ENCODE measurements at regions not wholly inside any gene's neighbourhood (a gene's known extent, or its start where the extent isn't known, plus 50 kb on each side); places are given as distances from the start of the nearest gene placed in this dataset.

DNA sequence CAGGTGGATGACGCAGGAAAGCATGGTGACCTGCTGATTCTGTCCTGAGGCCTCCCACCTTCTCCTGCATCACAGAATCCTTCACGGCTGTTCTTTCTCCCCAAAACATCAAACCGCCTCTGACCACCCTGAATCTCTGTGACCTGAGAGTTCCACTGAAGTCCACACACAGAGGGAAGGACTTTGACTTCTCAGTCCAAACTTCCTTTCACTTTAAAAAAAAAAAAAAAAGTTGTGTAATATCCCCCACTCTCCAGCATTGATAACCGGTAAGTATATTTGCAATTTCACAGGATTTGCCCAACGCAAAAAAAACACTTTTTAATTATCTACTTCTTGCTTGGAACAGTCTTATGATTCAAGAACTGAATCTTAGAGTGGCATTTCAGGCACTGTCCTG, 259.5 kb upstream of the IRS2 start:
- H2BK12ac ChIP-seq (ENCODE audit: low read depth, low read length): no peak overlapping the region
- H3K56ac ChIP-seq (replicated peaks; ENCODE audit: insufficient read length, low read depth, low read length): no peak overlapping the region
- no peak overlapping the region for H3K18ac ChIP-seq (ENCODE audit: extremely low read depth, low read length)
- no peak overlapping the region for H3K4me3 ChIP-seq (ENCODE audit: extremely low read depth in 1 of 4, insufficient read depth in 2 of 4, low read depth in 3 of 4, low read length in 4 of 4)
- no peaks in the 10 kb centered on the region for H3K9me3 ChIP-seq (ENCODE audit: insufficient read depth in 2 of 2, low read depth in 1 of 2, low read length in 1 of 2)
- H3K36me3 ChIP-seq (ENCODE audit: control insufficient read depth in 2 of 4, insufficient read depth in 4 of 4, low read length in 3 of 4): no peaks in the 10 kb centered on the region; a peak in 1 of 8 replicates
- peaks cover 0 to 8% (median 6%) of the 10 kb centered on the region in 4 experiments; a peak in 4 of 7 replicates for H3K4me1 ChIP-seq (replicated peaks in 1 of 4; ENCODE audit: control insufficient read depth in 3 of 4, insufficient read depth in 4 of 4, low read length in 3 of 4)
- H2BK20ac ChIP-seq (ENCODE audit: low read length): no peak overlapping the region
- no peak overlapping the region for H2AFZ ChIP-seq (ENCODE audit: low read length)
- FAIRE-seq: no peak
- 89% methylated on average over 5 of the region's 5 CpGs; no CpG with 5 or more reads in 1 of the 2 experiments for WGBS, 2 experiments (ENCODE audit: extremely low coverage in 1 of 2, insufficient coverage in 1 of 2, insufficient read length in 1 of 2, insufficient replicate concordance in 2 of 2, low coverage in 1 of 2, low lambda C conversion rate in 2 of 2, missing lambda C conversion rate in 1 of 2)
- CTCF ChIA-PET (ENCODE audit: partially characterized antibody): no interaction called here
- DNase-seq (ENCODE audit: low read depth in 1 of 2, low spot score in 2 of 2): no peak
- H3K4ac ChIP-seq (replicated peaks; ENCODE audit: insufficient read length, low read depth, low read length): no peak overlapping the region
- POLR2A ChIA-PET (ENCODE audit: partially characterized antibody): no interaction called here
- no peak overlapping the region for H3K14ac ChIP-seq (ENCODE audit: insufficient read length)
- no peak overlapping the region for H4K91ac ChIP-seq (replicated peaks; ENCODE audit: insufficient read length, low read length)
- no peak overlapping the region for H2BK120ac ChIP-seq (replicated peaks; ENCODE audit: low read depth, low read length)
- H2BK15ac ChIP-seq (ENCODE audit: low read length): no peak overlapping the region
- no peak overlapping the region for H2BK5ac ChIP-seq (ENCODE audit: low read depth, low read length)
- peaks cover 9% of the 10 kb centered on the region; the same call in 1 of the 2 replicates for H3K23me2 ChIP-seq (ENCODE audit: low read depth, low read length)
- H3K9ac ChIP-seq (replicated peaks in 1 of 4; ENCODE audit: extremely low read depth in 1 of 4, low read depth in 3 of 4, low read length in 3 of 4): no peak overlapping the region
- H3K4me2 ChIP-seq (ENCODE audit: insufficient read depth in 1 of 2, low read depth in 2 of 2, low read length in 2 of 2): no peak overlapping the region
- no peak overlapping the region for H3K27ac ChIP-seq (ENCODE audit: low read depth, low read length)
- H3K79me1 ChIP-seq (ENCODE audit: low read depth, low read length): no peaks in the 10 kb centered on the region
- no peak overlapping the region for H4K5ac ChIP-seq (ENCODE audit: insufficient read length, low read depth, low read length)
- no peaks in the 10 kb centered on the region for H3K27me3 ChIP-seq (replicated peaks in 1 of 4; ENCODE audit: control insufficient read depth in 3 of 4, extremely low read depth in 1 of 4, insufficient read depth in 3 of 4, low read length in 3 of 4)
- H2AK5ac ChIP-seq (ENCODE audit: low read depth, low read length): no peak overlapping the region
- H4K8ac ChIP-seq (ENCODE audit: extremely low read depth, insufficient read depth, low read length): no peak overlapping the region
- no peaks in the 10 kb centered on the region for H3K79me2 ChIP-seq (ENCODE audit: control insufficient read depth in 1 of 2, insufficient read depth in 2 of 2, low read length in 2 of 2)
- no peak overlapping the region for H3K23ac ChIP-seq (ENCODE audit: insufficient read length)
- peaks cover 0 to 7% of the 10 kb centered on the region in 2 experiments for H4K20me1 ChIP-seq (replicated peaks in 1 of 2; ENCODE audit: control insufficient read depth in 1 of 2, insufficient read depth in 2 of 2, low read length in 2 of 2)
- TF ChIP-seq TCF12 (IDR thresholded peaks at IDR 0.05; ENCODE audit: low read depth, low read length) (no peak), JUN (IDR thresholded peaks at IDR 0.05; ENCODE audit: low read depth, low read length) (no peak), GABPA (IDR thresholded peaks at IDR 0.05; ENCODE audit: borderline replicate concordance, insufficient read depth, low read length) (no peak), PHF8 (conservative IDR thresholded peaks at IDR 0.05; ENCODE audit: low read depth, low read length) (no peak), ASH2L (IDR thresholded peaks at IDR 0.05; ENCODE audit: low read length) (no peak), BACH1 (IDR thresholded peaks at IDR 0.05; ENCODE audit: low read length) (no peak)
- TF ChIP-seq, protein P1, sequence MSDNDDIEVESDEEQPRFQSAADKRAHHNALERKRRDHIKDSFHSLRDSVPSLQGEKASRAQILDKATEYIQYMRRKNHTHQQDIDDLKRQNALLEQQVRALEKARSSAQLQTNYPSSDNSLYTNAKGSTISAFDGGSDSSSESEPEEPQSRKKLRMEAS (IDR thresholded peaks at IDR 0.05): no peak

All from H1 (cell line).